ENCODE measurements at regions not wholly inside any gene's neighbourhood (a gene's known extent, or its start where the extent isn't known, plus 50 kb on each side); places are given as distances from the start of the nearest gene placed in this dataset.

DNA sequence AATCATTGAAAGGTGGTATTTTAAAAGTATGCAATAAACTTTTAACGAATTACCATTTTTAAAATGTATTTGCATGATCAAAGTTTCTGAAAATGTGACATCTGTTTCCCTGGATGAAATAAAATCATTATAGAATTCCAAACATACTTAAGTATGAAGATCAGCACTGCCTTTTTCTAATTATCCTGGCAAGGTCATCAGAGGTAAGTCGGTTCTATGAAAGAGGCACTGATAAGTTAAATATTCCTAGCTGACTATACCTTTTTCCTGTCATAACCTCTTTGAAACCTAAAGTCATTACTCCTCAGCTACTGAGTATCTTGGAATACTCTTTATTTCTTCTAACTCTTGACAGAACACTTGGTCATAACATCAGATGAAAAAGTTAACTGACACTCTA is 406.1 kb upstream of the ALCAM start:
- H3K27ac ChIP-seq (ENCODE audit: low read depth in 1 of 2, low read length in 1 of 2) = no peak overlapping the region
- no peak overlapping the region for H3K9ac ChIP-seq (ENCODE audit: insufficient read depth in 1 of 2, low read length in 2 of 2)
- H3K27me3 ChIP-seq (ENCODE audit: control insufficient read depth in 3 of 3, insufficient read depth in 3 of 3, low read length in 2 of 3) = no peaks in the 10 kb centered on the region
- TF ChIP-seq, protein P1, sequence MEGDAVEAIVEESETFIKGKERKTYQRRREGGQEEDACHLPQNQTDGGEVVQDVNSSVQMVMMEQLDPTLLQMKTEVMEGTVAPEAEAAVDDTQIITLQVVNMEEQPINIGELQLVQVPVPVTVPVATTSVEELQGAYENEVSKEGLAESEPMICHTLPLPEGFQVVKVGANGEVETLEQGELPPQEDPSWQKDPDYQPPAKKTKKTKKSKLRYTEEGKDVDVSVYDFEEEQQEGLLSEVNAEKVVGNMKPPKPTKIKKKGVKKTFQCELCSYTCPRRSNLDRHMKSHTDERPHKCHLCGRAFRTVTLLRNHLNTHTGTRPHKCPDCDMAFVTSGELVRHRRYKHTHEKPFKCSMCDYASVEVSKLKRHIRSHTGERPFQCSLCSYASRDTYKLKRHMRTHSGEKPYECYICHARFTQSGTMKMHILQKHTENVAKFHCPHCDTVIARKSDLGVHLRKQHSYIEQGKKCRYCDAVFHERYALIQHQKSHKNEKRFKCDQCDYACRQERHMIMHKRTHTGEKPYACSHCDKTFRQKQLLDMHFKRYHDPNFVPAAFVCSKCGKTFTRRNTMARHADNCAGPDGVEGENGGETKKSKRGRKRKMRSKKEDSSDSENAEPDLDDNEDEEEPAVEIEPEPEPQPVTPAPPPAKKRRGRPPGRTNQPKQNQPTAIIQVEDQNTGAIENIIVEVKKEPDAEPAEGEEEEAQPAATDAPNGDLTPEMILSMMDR (IDR thresholded peaks at IDR 0.05; ENCODE audit: control extremely low read depth, extremely low read depth) = no peak
- no peak for DNase-seq
- WGBS, 2 donors = 61 to 81% methylated on average over 2 of the region's 2 CpGs
- H3K4me1 ChIP-seq (ENCODE audit: control insufficient read depth in 5 of 5, insufficient read depth in 5 of 5, low read length in 5 of 5) = peaks cover 0 to 11% (median 2%) of the 10 kb centered on the region in 5 donors
- no peak overlapping the region for H3K4me3 ChIP-seq
- no peaks in the 10 kb centered on the region for H3K36me3 ChIP-seq (ENCODE audit: control insufficient read depth in 4 of 4, insufficient read depth in 4 of 4, low read length in 4 of 4)
- no peak for ATAC-seq (ENCODE audit: insufficient read depth, low FRiP score)
- H3K9me3 ChIP-seq (ENCODE audit: control insufficient read depth in 4 of 4, insufficient read depth in 3 of 4, low read length in 3 of 4) = no peaks in the 10 kb centered on the region

DNA sequence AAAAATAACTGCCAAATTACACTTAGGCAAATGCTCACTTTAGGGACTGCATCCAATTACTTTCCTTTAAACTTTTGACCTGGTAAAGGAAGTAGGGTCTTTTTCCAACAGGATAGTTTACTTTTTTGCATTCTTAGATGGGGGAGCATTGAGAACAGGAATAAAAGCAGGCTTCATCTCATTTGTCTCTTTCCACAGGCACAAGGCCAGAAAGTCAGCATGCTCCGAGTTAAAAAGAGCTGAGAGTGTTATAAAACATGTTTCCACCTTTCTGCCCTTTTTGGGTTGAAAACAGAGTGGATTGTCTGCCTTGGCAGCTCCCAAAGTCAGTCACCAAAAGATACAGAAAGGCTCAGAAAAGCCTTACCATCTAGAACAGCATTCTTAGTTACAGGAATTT is 404.9 kb upstream of the ALCAM start:
- ATAC-seq (ENCODE audit: insufficient read depth, low FRiP score) (no peak), DNase-seq (peak in 2 of 3 donors; percentile 70 to 73)
- 42 to 50% methylated on average over 1 of the region's 1 CpG for WGBS, 2 donors

DNA sequence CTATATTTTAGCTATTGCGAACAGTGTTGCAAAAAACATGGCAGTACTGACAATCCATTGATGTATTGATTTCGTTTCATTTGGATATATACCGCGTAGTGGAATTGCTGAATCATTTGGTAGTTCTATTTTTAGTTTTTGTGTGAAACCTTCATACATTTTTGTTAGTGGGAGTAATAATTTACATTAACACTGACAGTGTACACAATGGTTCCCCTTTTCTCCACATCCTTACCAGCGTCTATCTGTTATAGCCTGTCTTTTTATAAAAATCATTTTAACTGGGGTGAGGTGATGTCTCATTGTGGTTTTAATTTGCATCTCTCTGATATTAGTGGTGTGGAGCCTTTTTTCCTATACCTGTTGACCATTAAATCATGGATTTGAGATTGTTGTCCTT is 392.4 kb upstream of the ALCAM start:
- no peak overlapping the region for H3K4me3 ChIP-seq
- TF ChIP-seq, protein P1 (IDR thresholded peaks at IDR 0.05; ENCODE audit: control extremely low read depth, extremely low read depth) = no peak
- no peak overlapping the region for H3K9ac ChIP-seq (ENCODE audit: insufficient read depth in 1 of 2, low read length in 2 of 2)
- peaks cover 0 to 1% (median 0%) of the 10 kb centered on the region in 5 donors for H3K4me1 ChIP-seq (ENCODE audit: control insufficient read depth in 5 of 5, insufficient read depth in 5 of 5, low read length in 5 of 5)
- no peak overlapping the region for H3K27ac ChIP-seq (ENCODE audit: low read depth in 1 of 2, low read length in 1 of 2)
- ATAC-seq (ENCODE audit: insufficient read depth, low FRiP score) (no peak), DNase-seq (no peak)
- H3K27me3 ChIP-seq (ENCODE audit: control insufficient read depth in 3 of 3, insufficient read depth in 3 of 3, low read length in 2 of 3) = no peaks in the 10 kb centered on the region
- no peaks in the 10 kb centered on the region for H3K36me3 ChIP-seq (ENCODE audit: control insufficient read depth in 4 of 4, insufficient read depth in 4 of 4, low read length in 4 of 4)
- WGBS, 2 donors = 32 to 69% methylated on average over 5 of the region's 5 CpGs
- H3K9me3 ChIP-seq (ENCODE audit: control insufficient read depth in 4 of 4, insufficient read depth in 3 of 4, low read length in 3 of 4) = peaks cover 0 to 5% (median 0%) of the 10 kb centered on the region in 4 donors

More for the DNA sequence above, 404.9 kb upstream of the ALCAM start:
- Histone ChIP-seq H3K9me3 (ENCODE audit: control insufficient read depth in 4 of 4, insufficient read depth in 3 of 4, low read length in 3 of 4) (no peaks in the 10 kb centered on the region), H3K36me3 (ENCODE audit: control insufficient read depth in 4 of 4, insufficient read depth in 4 of 4, low read length in 4 of 4) (no peaks in the 10 kb centered on the region), H3K4me1 (ENCODE audit: control insufficient read depth in 5 of 5, insufficient read depth in 5 of 5, low read length in 5 of 5) (peaks cover 0 to 11% (median 2%) of the 10 kb centered on the region in 5 donors), H3K27ac (ENCODE audit: low read depth in 1 of 2, low read length in 1 of 2) (no peak overlapping the region), H3K4me3 (no peak overlapping the region), H3K9ac (ENCODE audit: insufficient read depth in 1 of 2, low read length in 2 of 2) (no peak overlapping the region), H3K27me3 (ENCODE audit: control insufficient read depth in 3 of 3, insufficient read depth in 3 of 3, low read length in 2 of 3) (no peaks in the 10 kb centered on the region)
- TF ChIP-seq, protein P1 (IDR thresholded peaks at IDR 0.05; ENCODE audit: control extremely low read depth, extremely low read depth) = no peak

DNA sequence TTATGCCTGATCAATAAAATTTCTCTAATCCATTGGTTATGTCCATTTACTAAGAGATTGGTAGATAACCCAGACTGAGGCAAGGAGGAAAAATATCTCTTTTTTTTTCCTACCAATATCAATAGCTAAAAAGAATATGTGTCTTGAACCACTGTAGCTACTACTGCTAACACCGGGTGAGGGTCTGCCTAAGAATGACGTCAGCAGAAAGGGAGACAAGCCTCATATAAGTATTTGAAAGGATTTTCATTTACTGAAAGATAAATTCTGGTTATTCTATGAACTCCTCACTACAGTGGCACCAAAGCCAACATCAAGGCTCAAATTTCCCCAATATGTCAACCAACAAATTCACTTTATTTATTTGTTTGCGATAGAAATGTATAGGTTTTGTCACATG is 389.0 kb upstream of the ALCAM start:
- Histone ChIP-seq H3K4me1 (ENCODE audit: control insufficient read depth in 5 of 5, insufficient read depth in 5 of 5, low read length in 5 of 5) (peaks cover 0 to 1% (median 0%) of the 10 kb centered on the region in 5 donors), H3K36me3 (ENCODE audit: control insufficient read depth in 4 of 4, insufficient read depth in 4 of 4, low read length in 4 of 4) (no peaks in the 10 kb centered on the region), H3K9ac (ENCODE audit: insufficient read depth in 1 of 2, low read length in 2 of 2) (no peak overlapping the region), H3K9me3 (ENCODE audit: control insufficient read depth in 4 of 4, insufficient read depth in 3 of 4, low read length in 3 of 4) (peaks cover 0 to 5% (median 0%) of the 10 kb centered on the region in 4 donors), H3K27me3 (ENCODE audit: control insufficient read depth in 3 of 3, insufficient read depth in 3 of 3, low read length in 2 of 3) (no peaks in the 10 kb centered on the region), H3K4me3 (no peak overlapping the region), H3K27ac (ENCODE audit: low read depth in 1 of 2, low read length in 1 of 2) (no peak overlapping the region)
- TF ChIP-seq, protein P1 (IDR thresholded peaks at IDR 0.05; ENCODE audit: control extremely low read depth, extremely low read depth) = no peak
- no peak for ATAC-seq (ENCODE audit: insufficient read depth, low FRiP score)
- DNase-seq = no peak
- WGBS, 2 donors = 93 to 95% methylated on average over 3 of the region's 3 CpGs

All from lung (tissue), 11 donors.